GM23248 (cell line): ENCODE measurements at regions not wholly inside any gene's neighbourhood (a gene's known extent, or its start where the extent isn't known, plus 50 kb on each side); places are given as distances from the start of the nearest gene placed in this dataset.

Source experiments
- EZH2 ChIP-seq: fragments of 200-600 bp; sonication (generic); IDR thresholded peaks from 2 replicates; pipeline ENCODE4 v1.6.1; 2018; ENCODE audit warnings: antibody characterized with exemption, mild to moderate bottlenecking; ENCODE audit not compliant: insufficient read depth, poor library complexity, severe bottlenecking
- EZH2phosphoT487 ChIP-seq: fragments of 200-600 bp; sonication (generic); IDR thresholded peaks from 2 replicates; pipeline ENCODE4 v1.6.1; 2018; ENCODE audit warnings: antibody characterized with exemption, moderate library complexity, mild to moderate bottlenecking, low read depth; ENCODE audit not compliant: insufficient read depth

GRCh38 chr13:62932256-62932883, 1516.7 kb upstream of the PCDH20 start:
- TF ChIP-seq EZH2 (no peak), EZH2phosphoT487 (no peak)
